Astrocyte (in vitro differentiated cells and primary cell): ENCODE measurements at regions not wholly inside any gene's neighbourhood (a gene's known extent, or its start where the extent isn't known, plus 50 kb on each side); places are given as distances from the start of the nearest gene placed in this dataset.
"Not testable (repeated sequence)": the region's sequence is repeated elsewhere in the genome, so short reads cannot be mapped to it uniquely, and the experiment has no call there.

Experiments
- DNase-seq: peaks from one replicate; pipeline ENCODE4 v3.0.0-alpha.2; 2010; ENCODE audit warnings: low read depth
- FAIRE-seq: peaks from 2 replicates; lab custom pipeline; 2011; peaks lifted over from hg19 to GRCh38; lab: Jason Lieb, UNC
- H2AFZ ChIP-seq: 2 replicates; pipeline ENCODE4 v1.6.0; 2012; ENCODE audit warnings: low read depth, low read length, inconsistent platforms
- H3K27ac ChIP-seq: 2 replicates; pipeline ENCODE4 v1.5.1; 2011; ENCODE audit warnings: low read depth, low read length, inconsistent platforms
- H3K27me3 ChIP-seq: 2 replicates; pipeline ENCODE4 v1.6.0; 2011; ENCODE audit warnings: low read length, inconsistent platforms; ENCODE audit not compliant: insufficient read depth
- H3K36me3 ChIP-seq: 2 replicates; pipeline ENCODE4 v1.5.1; 2011; ENCODE audit warnings: low read length, inconsistent platforms; ENCODE audit not compliant: insufficient read depth
- H3K4me1 ChIP-seq: 2 replicates; pipeline ENCODE4 v1.5.1; 2011; ENCODE audit warnings: low read length, inconsistent platforms; ENCODE audit not compliant: insufficient read depth
- H3K4me2 ChIP-seq: 2 replicates; pipeline ENCODE4 v1.6.0; 2012; ENCODE audit warnings: low read length, inconsistent platforms
- H3K4me3 ChIP-seq: 2 replicates; pipeline ENCODE4 v1.5.1; 2011; ENCODE audit warnings: low read depth, mild to moderate bottlenecking, low read length, inconsistent platforms; ENCODE audit not compliant: insufficient read depth
- H3K79me2 ChIP-seq: 2 replicates; pipeline ENCODE4 v1.6.0; 2012; ENCODE audit warnings: mild to moderate bottlenecking, low read length, inconsistent platforms; ENCODE audit not compliant: insufficient read depth
- H3K9ac ChIP-seq: 2 replicates; pipeline ENCODE4 v1.6.0; 2012; ENCODE audit warnings: mild to moderate bottlenecking, low read length, inconsistent platforms
- H3K9me3 ChIP-seq: 2 replicates; pipeline ENCODE4 v1.5.1; 2012; ENCODE audit warnings: low read depth, mild to moderate bottlenecking, low read length, inconsistent platforms; ENCODE audit not compliant: insufficient read depth
- H4K20me1 ChIP-seq: 2 replicates; pipeline ENCODE4 v1.6.0; 2012; ENCODE audit warnings: low read length, inconsistent platforms; ENCODE audit not compliant: insufficient read depth
- H3K27ac Mint-ChIP-seq: one replicate; pipeline ENCODE4 v1.8.0; 2021; ENCODE audit warnings: mild to moderate bottlenecking, mixed read lengths; ENCODE audit not compliant: unreplicated experiment
- H3K27me3 Mint-ChIP-seq: one replicate; pipeline ENCODE4 v1.8.0; 2021; ENCODE audit warnings: low read depth, mixed read lengths; ENCODE audit not compliant: unreplicated experiment
- H3K36me3 Mint-ChIP-seq: one replicate; pipeline ENCODE4 v1.8.0; 2021; ENCODE audit warnings: low read depth, mixed read lengths; ENCODE audit not compliant: unreplicated experiment
- H3K4me1 Mint-ChIP-seq: one replicate; pipeline ENCODE4 v1.8.0; 2021; ENCODE audit warnings: low read depth, mixed read lengths; ENCODE audit not compliant: unreplicated experiment
- H3K4me3 Mint-ChIP-seq: one replicate; pipeline ENCODE4 v1.8.0; 2021; ENCODE audit warnings: mild to moderate bottlenecking, moderate library complexity, mixed read lengths; ENCODE audit not compliant: unreplicated experiment
- H3K9me3 Mint-ChIP-seq: one replicate; pipeline ENCODE4 v1.8.0; 2021; ENCODE audit warnings: mild to moderate bottlenecking, mixed read lengths; ENCODE audit not compliant: unreplicated experiment

DNA sequence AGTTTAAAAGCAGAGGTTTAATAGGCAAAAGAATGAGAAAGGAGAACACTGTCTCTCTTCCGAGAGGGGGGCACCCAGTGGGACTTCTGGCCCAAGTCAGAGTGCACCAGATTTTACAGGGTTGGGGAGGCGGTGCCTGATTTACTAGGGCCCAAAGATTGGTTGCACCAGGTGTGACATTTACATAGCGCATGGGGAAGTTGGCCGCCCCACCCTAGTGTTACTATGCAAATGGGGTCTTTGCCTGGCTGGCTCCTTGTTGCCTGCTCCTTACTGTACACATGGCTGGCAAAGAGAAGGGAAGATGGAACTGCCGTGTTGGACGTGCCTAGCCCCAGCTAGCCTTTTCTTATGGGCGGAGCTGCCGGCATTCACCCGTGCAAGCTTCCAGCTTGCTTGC is 118.8 kb downstream of the NPIPA8 start:
- not testable (repeated sequence) for H3K27ac ChIP-seq, FAIRE-seq, H3K9ac ChIP-seq, H3K4me1 ChIP-seq, H3K36me3 ChIP-seq, H3K9me3 Mint-ChIP-seq, H3K4me3 Mint-ChIP-seq, H3K79me2 ChIP-seq, H3K9me3 ChIP-seq, H4K20me1 ChIP-seq, H2AFZ ChIP-seq, H3K36me3 Mint-ChIP-seq, H3K4me3 ChIP-seq, DNase-seq, H3K4me2 ChIP-seq, H3K27me3 Mint-ChIP-seq, H3K4me1 Mint-ChIP-seq, H3K27ac Mint-ChIP-seq, H3K27me3 ChIP-seq

GRCh38 chr16:18216814-18217213 is 119.7 kb downstream of the NPIPA8 start:
- not testable (repeated sequence) for H3K27ac Mint-ChIP-seq, H3K27me3 ChIP-seq, H3K4me2 ChIP-seq, H3K4me1 ChIP-seq, H3K36me3 ChIP-seq, H3K9ac ChIP-seq, FAIRE-seq, DNase-seq, H2AFZ ChIP-seq, H3K4me3 Mint-ChIP-seq, H3K9me3 ChIP-seq, H3K36me3 Mint-ChIP-seq, H3K4me3 ChIP-seq, H4K20me1 ChIP-seq, H3K9me3 Mint-ChIP-seq, H3K79me2 ChIP-seq, H3K4me1 Mint-ChIP-seq, H3K27me3 Mint-ChIP-seq, H3K27ac ChIP-seq

- not testable (repeated sequence) for H3K27me3 ChIP-seq, H3K36me3 Mint-ChIP-seq, H3K27ac ChIP-seq, H4K20me1 ChIP-seq, H3K79me2 ChIP-seq, DNase-seq, H3K27ac Mint-ChIP-seq, FAIRE-seq, H3K9me3 ChIP-seq, H3K4me1 ChIP-seq, H3K4me3 ChIP-seq, H3K27me3 Mint-ChIP-seq, H3K9me3 Mint-ChIP-seq, H3K9ac ChIP-seq, H3K4me1 Mint-ChIP-seq, H3K4me2 ChIP-seq, H2AFZ ChIP-seq, H3K36me3 ChIP-seq, H3K4me3 Mint-ChIP-seq
These were observed 122.7 kb downstream of the NPIPA8 start for GRCh38 chr16:18213810-18214209.

GRCh38 chr16:18211505-18211904 is 125.0 kb downstream of the NPIPA8 start:
- H2AFZ ChIP-seq, H3K4me3 Mint-ChIP-seq, H3K79me2 ChIP-seq: not testable (repeated sequence)

DNA sequence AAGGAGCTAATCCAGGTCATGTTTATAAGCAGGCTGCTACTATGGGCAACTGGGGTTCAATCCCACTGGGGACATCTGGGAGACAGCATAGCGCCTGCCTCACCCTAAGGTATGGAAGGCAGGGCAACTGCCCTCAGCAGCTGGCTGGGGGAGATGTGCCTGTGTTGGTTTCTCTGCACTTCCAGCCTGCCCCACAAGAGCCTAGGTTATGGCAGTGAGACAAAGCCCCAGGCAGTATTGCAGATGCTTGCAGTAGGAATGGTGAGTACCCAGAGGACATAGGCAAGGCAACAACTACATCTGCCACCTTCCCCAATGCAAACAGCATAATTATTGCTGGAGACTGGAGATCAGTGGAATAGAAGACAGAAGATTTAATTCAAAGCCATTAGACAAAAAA is 131.8 kb downstream of the NPIPA8 start:
- FAIRE-seq, H3K9ac ChIP-seq, H3K27ac ChIP-seq, H3K9me3 Mint-ChIP-seq, DNase-seq, H3K36me3 Mint-ChIP-seq, H3K27me3 Mint-ChIP-seq, H3K4me1 Mint-ChIP-seq, H3K4me3 ChIP-seq, H3K79me2 ChIP-seq, H3K27ac Mint-ChIP-seq, H3K27me3 ChIP-seq, H3K4me3 Mint-ChIP-seq, H3K4me1 ChIP-seq, H3K9me3 ChIP-seq, H3K4me2 ChIP-seq, H4K20me1 ChIP-seq, H2AFZ ChIP-seq, H3K36me3 ChIP-seq: not testable (repeated sequence)

More at GRCh38 chr16:18211505-18211904, 125.0 kb downstream of the NPIPA8 start:
- H3K36me3 ChIP-seq, H3K4me3 ChIP-seq, FAIRE-seq, H3K9ac ChIP-seq, H3K9me3 ChIP-seq, H4K20me1 ChIP-seq, H3K4me2 ChIP-seq, H3K27ac ChIP-seq, H3K36me3 Mint-ChIP-seq, H3K27ac Mint-ChIP-seq, H3K4me1 Mint-ChIP-seq, H3K4me1 ChIP-seq, DNase-seq, H3K27me3 Mint-ChIP-seq, H3K9me3 Mint-ChIP-seq, H3K27me3 ChIP-seq: not testable (repeated sequence)

DNA sequence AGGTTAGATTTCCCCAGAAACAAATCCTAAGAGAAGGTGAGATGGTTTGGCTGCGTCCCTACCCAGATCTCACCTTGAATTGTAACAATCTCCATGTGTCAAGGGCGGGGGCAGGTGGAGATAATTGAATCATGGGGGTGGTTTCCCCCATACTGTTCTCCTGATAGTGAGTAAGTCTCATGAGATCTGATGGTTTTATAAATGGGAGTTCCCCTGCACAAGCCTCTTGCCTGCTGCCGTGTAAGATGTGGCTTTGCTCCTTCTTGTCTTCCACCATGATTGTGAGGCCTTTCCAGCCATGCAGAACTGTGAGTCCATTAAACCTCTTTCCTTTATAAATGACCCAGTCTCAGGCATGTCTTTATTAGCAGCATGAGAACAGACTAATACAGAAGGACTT is 132.2 kb downstream of the NPIPA8 start:
- H3K4me2 ChIP-seq, H3K9ac ChIP-seq, H3K27me3 Mint-ChIP-seq, H3K4me1 ChIP-seq, H3K79me2 ChIP-seq, H2AFZ ChIP-seq, H3K36me3 Mint-ChIP-seq, FAIRE-seq, H3K9me3 Mint-ChIP-seq, H3K27ac Mint-ChIP-seq, H3K4me3 Mint-ChIP-seq, H3K27me3 ChIP-seq, H3K36me3 ChIP-seq, H4K20me1 ChIP-seq, H3K4me1 Mint-ChIP-seq, H3K27ac ChIP-seq, H3K9me3 ChIP-seq, DNase-seq, H3K4me3 ChIP-seq: not testable (repeated sequence)
